PC-3 (cell line): ENCODE measurements at regions not wholly inside any gene's neighbourhood (a gene's known extent, or its start where the extent isn't known, plus 50 kb on each side); places are given as distances from the start of the nearest gene placed in this dataset.

ENCODE experiments used
- ATAC-seq: fragments of 200-7000 bp; cut with Tn5 transposase; 2 replicates; pipeline ENCODE4 v1.9.1; 2020; ENCODE audit warnings: mild to moderate bottlenecking, moderate library complexity
- BruUV-seq: library from RNA; stranded (reverse); fragments of 400-500 nt; replicated peaks from 2 replicates; lab custom pipeline; 2021; lab: Mats Ljungman, UMichigan
- CTCF ChIA-PET: fragments of 300-600 bp; sonication (Branson Sonifier 250); formaldehyde crosslinking; loops from one replicate; lab custom pipeline; 2022; ENCODE audit warnings: antibody characterized with exemption; lab: Charles Lee
- POLR2A ChIA-PET: fragments of 300-600 bp; sonication (Branson Sonifier 250); formaldehyde crosslinking; loops from one replicate; lab custom pipeline; 2022; ENCODE audit warnings: antibody characterized with exemption; ENCODE audit not compliant: unreplicated experiment; lab: Charles Lee
- DNase-seq: peaks from one replicate; pipeline ENCODE4 v3.0.0-alpha.2; 2015
- H2AFZ ChIP-seq: fragments of 300-600 bp; sonication (generic); 2 replicates; pipeline ENCODE4 v1.6.0; 2016; ENCODE audit warnings: antibody characterized with exemption, low read length
- H3F3A ChIP-seq: fragments of 300-600 bp; sonication (generic); one replicate; pipeline ENCODE4 v1.6.0; 2017; ENCODE audit warnings: antibody characterized with exemption, low read length, control low read depth, mild to moderate bottlenecking; ENCODE audit not compliant: unreplicated experiment
- H3K27ac ChIP-seq: fragments of 300-600 bp; sonication (generic); 2 replicates; pipeline ENCODE4 v1.5.1; 2016; ENCODE audit warnings: mild to moderate bottlenecking, low read length
- H3K27me3 ChIP-seq: fragments of 300-600 bp; sonication (generic); 2 replicates; pipeline ENCODE4 v1.6.1; 2016; ENCODE audit warnings: low read length, mixed read lengths
- H3K36me3 ChIP-seq: fragments of 300-600 bp; sonication (generic); 2 replicates; pipeline ENCODE4 v1.6.1; 2016; ENCODE audit warnings: low read depth, mixed run types, low read length, mixed read lengths
- H3K4me1 ChIP-seq: fragments of 300-600 bp; sonication (generic); 2 replicates; pipeline ENCODE4 v1.5.1; 2016; ENCODE audit warnings: low read length; ENCODE audit not compliant: insufficient read depth
- H3K4me2 ChIP-seq: fragments of 300-600 bp; sonication (generic); 2 replicates; pipeline ENCODE4 v1.6.0; 2016; ENCODE audit warnings: low read length
- H3K4me3 ChIP-seq: fragments of 300-600 bp; sonication (generic); 2 replicates; pipeline ENCODE4 v1.5.1; 2016; ENCODE audit warnings: mild to moderate bottlenecking, low read length, mixed read lengths
- H3K79me2 ChIP-seq: fragments of 300-600 bp; sonication (generic); 2 replicates; pipeline ENCODE4 v1.6.1; 2017; ENCODE audit warnings: low read length, mixed read lengths
- H3K9ac ChIP-seq: fragments of 300-600 bp; sonication (generic); 2 replicates; pipeline ENCODE4 v1.6.0; 2016; ENCODE audit warnings: mild to moderate bottlenecking, low read length
- H3K9me2 ChIP-seq: fragments of 300-600 bp; sonication (generic); replicated peaks from 2 replicates; pipeline ENCODE4 v1.6.1; 2016; ENCODE audit warnings: mixed run types, low read length, mixed read lengths
- H3K9me3 ChIP-seq: fragments of 300-600 bp; sonication (generic); 2 replicates; pipeline ENCODE4 v1.6.1; 2016; ENCODE audit warnings: low read length, mixed read lengths
- H4K20me1 ChIP-seq: fragments of 300-600 bp; sonication (generic); 2 replicates; pipeline ENCODE4 v1.6.1; 2016; ENCODE audit warnings: low read length, mixed read lengths
- EZH2 ChIP-seq: fragments of 300-600 bp; sonication (generic); IDR thresholded peaks from one replicate; pipeline ENCODE4 v1.6.1; 2017; ENCODE audit warnings: antibody characterized with exemption, mild to moderate bottlenecking, low read length; ENCODE audit not compliant: unreplicated experiment
- EZH2phosphoT487 ChIP-seq: fragments of 300-600 bp; sonication (generic); IDR thresholded peaks from 2 replicates; pipeline ENCODE4 v1.6.1; 2018; ENCODE audit warnings: mild to moderate bottlenecking, antibody characterized with exemption, low read length, borderline replicate concordance
- intact Hi-C: fragments of 100-400 bp; cut with micrococcal nuclease; formaldehyde crosslinking; loops from 2 replicates; pipeline ENCODE4 v1.9.0; 2023
- TF ChIP-seq, protein P1 (sequence below): fragments of 300-600 bp; sonication (generic); conservative IDR thresholded peaks from 2 replicates; pipeline ENCODE4 v1.5.1; 2017; ENCODE audit warnings: antibody characterized with exemption, low read depth, mild to moderate bottlenecking, low read length

- Histone ChIP-seq H3K27me3 (no peaks in the 10 kb centered on the region), H3K4me3 (no peak overlapping the region), H3K27ac (no peak overlapping the region), H4K20me1 (no peaks in the 10 kb centered on the region), H3K4me1 (no peaks in the 10 kb centered on the region), H2AFZ (no peak overlapping the region), H3K4me2 (no peak overlapping the region), H3K9me3 (no peaks in the 10 kb centered on the region), H3K9me2 (no peaks in the 10 kb centered on the region), H3K9ac (no peak overlapping the region), H3K79me2 (no peaks in the 10 kb centered on the region), H3K36me3 (no peaks in the 10 kb centered on the region), H3F3A (no peaks in the 10 kb centered on the region)
- intact Hi-C loops: no loop called here
- ATAC-seq (no peak), DNase-seq (no peak)
- CTCF ChIA-PET: no interaction called here
- POLR2A ChIA-PET: no interaction called here
- TF ChIP-seq, protein P1, sequence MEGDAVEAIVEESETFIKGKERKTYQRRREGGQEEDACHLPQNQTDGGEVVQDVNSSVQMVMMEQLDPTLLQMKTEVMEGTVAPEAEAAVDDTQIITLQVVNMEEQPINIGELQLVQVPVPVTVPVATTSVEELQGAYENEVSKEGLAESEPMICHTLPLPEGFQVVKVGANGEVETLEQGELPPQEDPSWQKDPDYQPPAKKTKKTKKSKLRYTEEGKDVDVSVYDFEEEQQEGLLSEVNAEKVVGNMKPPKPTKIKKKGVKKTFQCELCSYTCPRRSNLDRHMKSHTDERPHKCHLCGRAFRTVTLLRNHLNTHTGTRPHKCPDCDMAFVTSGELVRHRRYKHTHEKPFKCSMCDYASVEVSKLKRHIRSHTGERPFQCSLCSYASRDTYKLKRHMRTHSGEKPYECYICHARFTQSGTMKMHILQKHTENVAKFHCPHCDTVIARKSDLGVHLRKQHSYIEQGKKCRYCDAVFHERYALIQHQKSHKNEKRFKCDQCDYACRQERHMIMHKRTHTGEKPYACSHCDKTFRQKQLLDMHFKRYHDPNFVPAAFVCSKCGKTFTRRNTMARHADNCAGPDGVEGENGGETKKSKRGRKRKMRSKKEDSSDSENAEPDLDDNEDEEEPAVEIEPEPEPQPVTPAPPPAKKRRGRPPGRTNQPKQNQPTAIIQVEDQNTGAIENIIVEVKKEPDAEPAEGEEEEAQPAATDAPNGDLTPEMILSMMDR: no peak
- no peak for TF ChIP-seq EZH2
- no peak for TF ChIP-seq EZH2phosphoT487
- BruUV-seq: no TSS peak
Measured at GRCh38 chr6:95410168-95410567, 167.2 kb upstream of the MANEA start.

DNA sequence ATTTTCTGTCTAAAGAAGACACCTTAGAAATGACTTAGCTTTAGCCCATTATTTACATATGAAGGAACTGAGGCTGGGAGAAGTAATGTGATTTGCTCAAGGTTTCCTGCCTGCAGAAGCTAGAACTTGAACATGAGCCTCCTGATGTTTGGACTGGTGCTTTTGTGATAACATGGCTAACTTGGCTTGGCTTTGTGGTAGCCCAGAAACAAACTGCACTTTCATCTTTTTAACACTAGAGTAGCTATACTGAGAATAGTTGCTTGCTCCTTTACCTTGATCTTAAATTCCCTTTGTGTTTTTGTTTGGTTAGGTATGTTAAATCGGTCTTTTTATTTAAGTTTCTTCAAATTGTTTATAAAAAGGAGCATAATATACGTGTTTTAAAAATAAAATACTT is 163.5 kb upstream of the MANEA start:
- intact Hi-C loops: no loop called here
- H3K9me2 ChIP-seq: no peaks in the 10 kb centered on the region
- H3K4me3 ChIP-seq: no peak overlapping the region
- ATAC-seq (no peak), DNase-seq (no peak)
- BruUV-seq: no TSS peak
- H3K79me2 ChIP-seq: no peaks in the 10 kb centered on the region
- POLR2A ChIA-PET: no interaction called here
- CTCF ChIA-PET: no interaction called here
- H4K20me1 ChIP-seq: no peaks in the 10 kb centered on the region
- H3K27ac ChIP-seq: no peak overlapping the region
- no peaks in the 10 kb centered on the region for H3K9me3 ChIP-seq
- no peak overlapping the region for H2AFZ ChIP-seq
- no peaks in the 10 kb centered on the region for H3K4me1 ChIP-seq
- H3F3A ChIP-seq: no peaks in the 10 kb centered on the region
- no peak overlapping the region for H3K9ac ChIP-seq
- H3K27me3 ChIP-seq: no peaks in the 10 kb centered on the region
- TF ChIP-seq, protein P1: no peak
- TF ChIP-seq EZH2 (no peak), EZH2phosphoT487 (no peak)
- H3K36me3 ChIP-seq: no peaks in the 10 kb centered on the region
- H3K4me2 ChIP-seq: no peak overlapping the region

DNA sequence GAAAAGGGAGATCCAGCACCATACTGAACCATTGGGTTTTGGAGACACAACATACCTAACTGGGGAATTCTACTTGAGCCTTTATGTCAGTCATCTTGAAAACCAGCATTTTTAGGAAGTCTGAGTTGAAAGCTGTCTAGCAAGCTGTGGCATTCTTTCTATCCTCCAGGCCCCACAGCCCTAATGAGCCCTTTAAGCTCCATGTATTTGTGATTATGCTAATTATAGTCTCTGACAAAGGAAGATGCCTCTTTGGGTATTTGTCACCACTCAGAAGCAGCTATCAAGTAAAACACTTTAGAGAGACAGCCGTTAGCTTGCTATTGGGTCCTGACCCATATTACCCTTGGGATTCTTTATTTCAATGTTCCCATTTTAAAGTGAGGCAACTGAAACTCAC is 159.5 kb upstream of the MANEA start:
- ChIA-PET POLR2A (no interaction called here), CTCF (no interaction called here)
- no peaks in the 10 kb centered on the region for H3K4me1 ChIP-seq
- no peaks in the 10 kb centered on the region for H3K9me3 ChIP-seq
- BruUV-seq: no TSS peak
- H2AFZ ChIP-seq: no peak overlapping the region
- H3K9me2 ChIP-seq: no peaks in the 10 kb centered on the region
- H4K20me1 ChIP-seq: no peaks in the 10 kb centered on the region
- no peaks in the 10 kb centered on the region for H3F3A ChIP-seq
- H3K4me2 ChIP-seq: no peak overlapping the region
- no peak overlapping the region for H3K9ac ChIP-seq
- no peak overlapping the region for H3K27ac ChIP-seq
- intact Hi-C loops: no loop called here
- DNase-seq: no peak
- H3K4me3 ChIP-seq: no peak overlapping the region
- no peaks in the 10 kb centered on the region for H3K79me2 ChIP-seq
- H3K27me3 ChIP-seq: no peaks in the 10 kb centered on the region
- H3K36me3 ChIP-seq: no peaks in the 10 kb centered on the region
- TF ChIP-seq EZH2phosphoT487 (no peak), EZH2 (no peak)
- TF ChIP-seq, protein P1: no peak
- ATAC-seq: no peak
